ENCODE measurements at regions not wholly inside any gene's neighbourhood (a gene's known extent, or its start where the extent isn't known, plus 50 kb on each side); places are given as distances from the start of the nearest gene placed in this dataset.

GRCh38 chr11:16408619-16409018 lies 52.3 kb upstream of the SOX6 start:
- DNase-seq (ENCODE audit: low spot score, unreplicated experiment): no peak
- no peak overlapping the region for H3K4me3 Mint-ChIP-seq (ENCODE audit: low read depth)
- no peak for TF ChIP-seq CTCF (IDR thresholded peaks at IDR 0.05; ENCODE audit: unreplicated experiment)
- H3K36me3 Mint-ChIP-seq (ENCODE audit: insufficient read depth): peaks cover 2% of the 10 kb centered on the region
- H3K4me1 Mint-ChIP-seq (ENCODE audit: low read depth): peaks cover 17% of the 10 kb centered on the region
- H3K27me3 Mint-ChIP-seq: no peaks in the 10 kb centered on the region
- H3K27ac Mint-ChIP-seq: no peak overlapping the region
- no peaks in the 10 kb centered on the region for H3K9me3 Mint-ChIP-seq (ENCODE audit: low read depth)

GRCh38 chr11:16406226-16406625 lies 49.9 kb upstream of the SOX6 start:
- H3K4me3 Mint-ChIP-seq (ENCODE audit: low read depth): no peak overlapping the region
- TF ChIP-seq CTCF (IDR thresholded peaks at IDR 0.05; ENCODE audit: unreplicated experiment): no peak
- no peaks in the 10 kb centered on the region for H3K9me3 Mint-ChIP-seq (ENCODE audit: low read depth)
- H3K27ac Mint-ChIP-seq: no peak overlapping the region
- no peak for DNase-seq (ENCODE audit: low spot score, unreplicated experiment)
- H3K36me3 Mint-ChIP-seq (ENCODE audit: insufficient read depth): peaks cover 2% of the 10 kb centered on the region
- H3K4me1 Mint-ChIP-seq (ENCODE audit: low read depth): peaks cover 28% of the 10 kb centered on the region
- no peaks in the 10 kb centered on the region for H3K27me3 Mint-ChIP-seq

Measured in progenitor cell of endocrine pancreas (in vitro differentiated cells).